ENCODE measurements at regions not wholly inside any gene's neighbourhood (a gene's known extent, or its start where the extent isn't known, plus 50 kb on each side); places are given as distances from the start of the nearest gene placed in this dataset.

DNA sequence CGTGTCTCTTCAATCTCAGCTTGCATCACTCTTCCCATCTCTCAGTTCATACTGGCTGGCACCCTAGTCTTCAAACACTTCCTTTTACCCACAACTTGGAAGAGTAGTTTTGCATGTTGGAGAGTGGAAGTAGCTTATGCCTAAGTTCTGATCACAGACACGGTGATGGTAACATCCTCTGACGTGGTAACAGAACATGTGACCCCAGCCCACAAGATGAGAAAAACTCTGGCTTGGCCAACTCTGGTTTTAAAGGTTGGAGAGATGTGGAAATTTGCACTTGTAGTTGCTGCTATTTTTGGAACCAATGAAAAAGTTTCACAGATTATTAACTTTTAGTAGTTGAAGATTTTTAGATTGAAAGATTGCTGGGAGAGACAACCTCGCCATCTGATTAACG, 155.4 kb upstream of the SLC35G4 start:
- TF ChIP-seq, protein P1, sequence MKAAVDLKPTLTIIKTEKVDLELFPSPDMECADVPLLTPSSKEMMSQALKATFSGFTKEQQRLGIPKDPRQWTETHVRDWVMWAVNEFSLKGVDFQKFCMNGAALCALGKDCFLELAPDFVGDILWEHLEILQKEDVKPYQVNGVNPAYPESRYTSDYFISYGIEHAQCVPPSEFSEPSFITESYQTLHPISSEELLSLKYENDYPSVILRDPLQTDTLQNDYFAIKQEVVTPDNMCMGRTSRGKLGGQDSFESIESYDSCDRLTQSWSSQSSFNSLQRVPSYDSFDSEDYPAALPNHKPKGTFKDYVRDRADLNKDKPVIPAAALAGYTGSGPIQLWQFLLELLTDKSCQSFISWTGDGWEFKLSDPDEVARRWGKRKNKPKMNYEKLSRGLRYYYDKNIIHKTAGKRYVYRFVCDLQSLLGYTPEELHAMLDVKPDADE (CRISPR knock-in tag; IDR thresholded peaks at IDR 0.05): no peak
- TF ChIP-seq YEATS2 (CRISPR knock-in tag; IDR thresholded peaks at IDR 0.05; ENCODE audit: borderline replicate concordance) (no peak), RFX1 (IDR thresholded peaks at IDR 0.05) (no peak), EED (CRISPR knock-in tag; IDR thresholded peaks at IDR 0.05) (no peak), ZNF274 (CRISPR knock-in tag; IDR thresholded peaks at IDR 0.05) (no peak)
